Endothelial cell of umbilical vein (primary cell): ENCODE measurements at regions not wholly inside any gene's neighbourhood (a gene's known extent, or its start where the extent isn't known, plus 50 kb on each side); places are given as distances from the start of the nearest gene placed in this dataset.

ENCODE experiments used
- BruUV-seq: library from RNA; stranded (reverse); fragments of 400-500 nt; replicated peaks from 2 replicates; lab custom pipeline; 2021; lab: Mats Ljungman, UMichigan
- CTCF ChIA-PET: fragments of 300-600, 350-600 bp; sonication (Branson Sonifier 250); formaldehyde crosslinking; loops from one replicate; lab custom pipeline; 2021; ENCODE audit warnings: antibody characterized with exemption, inconsistent platforms; lab: Charles Lee
- POLR2A ChIA-PET: fragments of 300-600, 350-600 bp; sonication (Branson Sonifier 250); formaldehyde crosslinking; loops from one replicate; lab custom pipeline; 2021; ENCODE audit warnings: antibody characterized with exemption, inconsistent platforms; lab: Charles Lee
- DNase-seq: peaks from one replicate; pipeline ENCODE4 v3.0.0-alpha.2; 2011; ENCODE audit warnings: low read depth, low spot score
- FAIRE-seq: peaks from 2 replicates; lab custom pipeline; 2011; peaks lifted over from hg19 to GRCh38; lab: Jason Lieb, UNC
- H2AFZ ChIP-seq: 2 replicates; pipeline ENCODE4 v1.6.0; 2012; ENCODE audit warnings: low read depth, low read length, control low read depth, inconsistent platforms
- H3K27ac ChIP-seq: 2 replicates; pipeline ENCODE4 v1.5.1; 2011; ENCODE audit warnings: low read depth, mild to moderate bottlenecking, control low read depth, low read length, moderate library complexity; ENCODE audit not compliant: insufficient read depth
- H3K27me3 ChIP-seq, 2 experiments: 2 replicates each; pipeline versions ENCODE4 v1.6.0 to v1.6.1; 2011; ENCODE audit warnings: low read length in 2 of 2, mixed read lengths in 1 of 2; ENCODE audit not compliant: control insufficient read depth in 2 of 2, insufficient read depth in 2 of 2
- H3K36me3 ChIP-seq, 2 experiments: 2 replicates in 1 of 2; 3 replicates in 1 of 2; pipeline ENCODE4 v1.5.1; 2011; ENCODE audit warnings: low read length in 2 of 2, mild to moderate bottlenecking in 1 of 2, moderate library complexity in 1 of 2; ENCODE audit not compliant: control insufficient read depth in 2 of 2, insufficient read depth in 2 of 2; ENCODE audit errors: extremely low read depth in 1 of 2
- H3K4me1 ChIP-seq: 3 replicates; pipeline ENCODE4 v1.5.1; 2011; ENCODE audit warnings: mild to moderate bottlenecking, low read length; ENCODE audit not compliant: control insufficient read depth, insufficient read depth; ENCODE audit errors: extremely low read depth
- H3K4me2 ChIP-seq: 2 replicates; pipeline ENCODE4 v1.6.1; 2011; ENCODE audit warnings: low read length, control low read depth, mixed read lengths; ENCODE audit not compliant: insufficient read depth
- H3K4me3 ChIP-seq, 3 experiments: fragments of 200-600 bp in 1 of 3; sonication (generic), shearing (Covaris generic) in 1 of 3; replicated peaks in 1 of 3; 2 replicates each; pipeline ENCODE4 v1.5.1; 2011 to 2016; ENCODE audit warnings: control low read depth in 3 of 3, low read length in 3 of 3, mild to moderate bottlenecking in 2 of 3, inconsistent platforms in 1 of 3, low read depth in 1 of 3, moderate library complexity in 1 of 3; ENCODE audit not compliant: insufficient read depth in 1 of 3
- H3K79me2 ChIP-seq: 2 replicates; pipeline ENCODE4 v1.6.0; 2012; ENCODE audit warnings: low read length, inconsistent platforms; ENCODE audit not compliant: control insufficient read depth, insufficient read depth
- H3K9ac ChIP-seq: replicated peaks from 2 replicates; pipeline ENCODE3; 2011; ENCODE audit warnings: low read length, control low read depth; ENCODE audit not compliant: insufficient read depth; ENCODE audit errors: extremely low read depth
- H3K9me1 ChIP-seq: replicated peaks from 3 replicates; pipeline ENCODE4 v1.6.0; 2011; ENCODE audit warnings: mild to moderate bottlenecking, low read length; ENCODE audit not compliant: control insufficient read depth, insufficient read depth; ENCODE audit errors: extremely low read depth
- H3K9me3 ChIP-seq: replicated peaks from 2 replicates; pipeline ENCODE4 v1.5.1; 2012; ENCODE audit warnings: low read length, inconsistent platforms; ENCODE audit not compliant: control insufficient read depth, insufficient read depth
- H4K20me1 ChIP-seq: replicated peaks from 2 replicates; pipeline ENCODE3; 2011; ENCODE audit warnings: mild to moderate bottlenecking, low read length; ENCODE audit not compliant: control insufficient read depth, insufficient read depth; ENCODE audit errors: extremely low read depth
- EZH2 ChIP-seq: IDR thresholded peaks from 2 replicates; pipeline ENCODE4 v1.6.1; 2012; ENCODE audit warnings: borderline replicate concordance, low read depth, mild to moderate bottlenecking, moderate library complexity, low read length, inconsistent platforms; ENCODE audit not compliant: severe bottlenecking
- FOS ChIP-seq: IDR thresholded peaks from 2 replicates; pipeline ENCODE4 v1.6.1; 2011; ENCODE audit warnings: mild to moderate bottlenecking, low read length, moderate library complexity, borderline replicate concordance; ENCODE audit not compliant: insufficient read depth
- GATA2 ChIP-seq: IDR thresholded peaks from 2 replicates; pipeline ENCODE4 v1.7.0; 2011; ENCODE audit warnings: low read depth, mild to moderate bottlenecking, moderate library complexity, mixed read lengths, low read length; ENCODE audit not compliant: insufficient read length, insufficient read depth
- JUN ChIP-seq: IDR thresholded peaks from 2 replicates; pipeline ENCODE4 v1.6.1; 2011; ENCODE audit warnings: borderline replicate concordance, low read depth; ENCODE audit not compliant: insufficient read length, insufficient read depth
- MYC ChIP-seq: IDR thresholded peaks from one replicate; pipeline ENCODE4 v1.6.1; 2011; ENCODE audit warnings: mild to moderate bottlenecking, low read depth, low read length
- POLR2A ChIP-seq: IDR thresholded peaks from 2 replicates; pipeline ENCODE4 v1.6.1; 2012; ENCODE audit warnings: low read depth, mild to moderate bottlenecking, control low read depth, low read length
- POLR2AphosphoS5 ChIP-seq: IDR thresholded peaks from 2 replicates; pipeline ENCODE4 v1.6.1; 2012; ENCODE audit warnings: low read depth, mild to moderate bottlenecking, control low read depth, low read length, moderate library complexity; ENCODE audit not compliant: insufficient read depth
- dilution Hi-C: fragments of 300-500 bp; cut with MboI; formaldehyde crosslinking; loops from one replicate; pipeline ENCODE4 v1.15.0; 2019; ENCODE audit warnings: low sequenced_read_pairs; ENCODE audit not compliant: extremely low pct_ligation_motif_present
- intact Hi-C: fragments of 100-400 bp; cut with micrococcal nuclease; formaldehyde crosslinking; loops from one replicate; pipeline ENCODE4 v1.10.0; 2022
- TF ChIP-seq, protein P1 (sequence below): IDR thresholded peaks from 2 replicates; pipeline ENCODE4 v1.6.1; 2011; ENCODE audit not compliant: insufficient read depth, insufficient read length
- TF ChIP-seq, protein P2 (sequence below), 2 donors: IDR thresholded peaks; 1 replicate in 1 of 2; 2 replicates in 1 of 2; pipeline ENCODE4 v1.5.1; 2011; ENCODE audit warnings: low read length in 2 of 2, mild to moderate bottlenecking in 2 of 2, moderate library complexity in 2 of 2, control low read depth in 1 of 2, inconsistent platforms in 1 of 2, low read depth in 1 of 2; ENCODE audit not compliant: insufficient read depth in 1 of 2; ENCODE audit errors: extremely low read depth in 1 of 2

DNA sequence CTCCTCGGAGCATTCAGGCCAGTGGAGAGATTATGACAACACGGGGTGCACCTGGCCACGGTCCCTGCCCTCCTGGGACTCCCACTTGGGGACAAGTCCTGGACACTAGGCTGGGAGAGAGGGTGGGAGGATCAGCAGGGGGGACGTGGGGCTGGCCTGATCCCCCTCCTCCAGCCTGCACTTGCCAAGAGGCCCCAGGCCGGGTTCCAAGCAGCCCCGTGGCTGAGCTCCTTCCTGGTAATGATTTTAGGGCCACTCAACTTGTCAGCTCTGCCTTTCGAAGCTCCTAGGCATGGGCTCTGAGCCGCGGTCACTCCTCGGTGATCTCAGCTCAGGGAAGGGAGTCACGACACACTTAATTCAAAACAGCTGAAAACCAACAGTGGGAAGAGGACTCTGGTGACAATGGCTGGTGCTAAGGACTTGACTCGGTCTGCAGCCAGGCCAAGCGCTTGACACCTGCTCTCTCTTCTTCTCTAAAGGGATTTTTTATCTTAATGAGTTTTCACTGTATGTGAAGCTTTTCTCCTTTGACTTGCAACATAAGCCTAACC is 161.7 kb downstream of the BMP7 start:
- ChIA-PET POLR2A (no interaction called here), CTCF (no interaction called here)
- TF ChIP-seq POLR2AphosphoS5 = no peak
- TF ChIP-seq JUN = no peak
- TF ChIP-seq, protein P1, sequence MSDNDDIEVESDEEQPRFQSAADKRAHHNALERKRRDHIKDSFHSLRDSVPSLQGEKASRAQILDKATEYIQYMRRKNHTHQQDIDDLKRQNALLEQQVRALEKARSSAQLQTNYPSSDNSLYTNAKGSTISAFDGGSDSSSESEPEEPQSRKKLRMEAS = no peak
- TF ChIP-seq GATA2 = no peak
- TF ChIP-seq POLR2A = no peak
- TF ChIP-seq EZH2 = no peak
- no peak for TF ChIP-seq MYC
- TF ChIP-seq, protein P2, sequence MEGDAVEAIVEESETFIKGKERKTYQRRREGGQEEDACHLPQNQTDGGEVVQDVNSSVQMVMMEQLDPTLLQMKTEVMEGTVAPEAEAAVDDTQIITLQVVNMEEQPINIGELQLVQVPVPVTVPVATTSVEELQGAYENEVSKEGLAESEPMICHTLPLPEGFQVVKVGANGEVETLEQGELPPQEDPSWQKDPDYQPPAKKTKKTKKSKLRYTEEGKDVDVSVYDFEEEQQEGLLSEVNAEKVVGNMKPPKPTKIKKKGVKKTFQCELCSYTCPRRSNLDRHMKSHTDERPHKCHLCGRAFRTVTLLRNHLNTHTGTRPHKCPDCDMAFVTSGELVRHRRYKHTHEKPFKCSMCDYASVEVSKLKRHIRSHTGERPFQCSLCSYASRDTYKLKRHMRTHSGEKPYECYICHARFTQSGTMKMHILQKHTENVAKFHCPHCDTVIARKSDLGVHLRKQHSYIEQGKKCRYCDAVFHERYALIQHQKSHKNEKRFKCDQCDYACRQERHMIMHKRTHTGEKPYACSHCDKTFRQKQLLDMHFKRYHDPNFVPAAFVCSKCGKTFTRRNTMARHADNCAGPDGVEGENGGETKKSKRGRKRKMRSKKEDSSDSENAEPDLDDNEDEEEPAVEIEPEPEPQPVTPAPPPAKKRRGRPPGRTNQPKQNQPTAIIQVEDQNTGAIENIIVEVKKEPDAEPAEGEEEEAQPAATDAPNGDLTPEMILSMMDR (IDR thresholded peaks at IDR 0.05; ENCODE audit: extremely low read depth in 1 of 2, insufficient read depth in 1 of 2, low read depth in 1 of 2, low read length in 2 of 2) = no peak
- TF ChIP-seq FOS = no peak
- peaks cover 2% of the 10 kb centered on the region for H3K9me3 ChIP-seq
- no TSS peak for BruUV-seq
- no peak overlapping the region for H3K27ac ChIP-seq
- dilution Hi-C loops (no loop called here), intact Hi-C loops (no loop called here)
- H3K4me3 ChIP-seq = no peak overlapping the region
- no peak overlapping the region for H3K9ac ChIP-seq
- no peaks in the 10 kb centered on the region for H4K20me1 ChIP-seq
- no peaks in the 10 kb centered on the region for H3K4me1 ChIP-seq
- no peak overlapping the region for H3K4me2 ChIP-seq
- no peak for DNase-seq
- H3K36me3 ChIP-seq = no peaks in the 10 kb centered on the region
- no peaks in the 10 kb centered on the region for H3K9me1 ChIP-seq
- no peak overlapping the region for H2AFZ ChIP-seq
- H3K27me3 ChIP-seq = no peaks in the 10 kb centered on the region
- FAIRE-seq = no peak
- H3K79me2 ChIP-seq = no peaks in the 10 kb centered on the region
